RWPE1 (cell line): ENCODE measurements at regions not wholly inside any gene's neighbourhood (a gene's known extent, or its start where the extent isn't known, plus 50 kb on each side); places are given as distances from the start of the nearest gene placed in this dataset.
A peak's percentile ranks its signal among the peaks of the same experiment; 100 is the strongest.

Experiments
- CTCF ChIA-PET: fragments of 350-600 bp; sonication (Branson Sonifier 250); formaldehyde crosslinking; extraction: SDS; loops from one replicate; lab custom pipeline; 2021; lab: Yijun Ruan, JAX
- POLR2A ChIA-PET: fragments of 400-600 bp; formaldehyde crosslinking; extraction: SDS; loops from one replicate; lab custom pipeline; 2020; ENCODE audit warnings: antibody characterized with exemption; ENCODE audit not compliant: low non-redundant PET; lab: Yijun Ruan, JAX
- DNase-seq: peaks from one replicate; pipeline ENCODE4 v3.0.0; 2012; ENCODE audit warnings: low spot score
- H3K27ac ChIP-seq: fragments of 450-650 bp; 2 replicates; pipeline ENCODE4 v1.5.1; 2017
- TF ChIP-seq, protein P1 (sequence below): fragments of 450-650 bp; conservative IDR thresholded peaks from 2 replicates; pipeline ENCODE4 v1.5.1; 2017; ENCODE audit warnings: low read depth, mild to moderate bottlenecking

DNA sequence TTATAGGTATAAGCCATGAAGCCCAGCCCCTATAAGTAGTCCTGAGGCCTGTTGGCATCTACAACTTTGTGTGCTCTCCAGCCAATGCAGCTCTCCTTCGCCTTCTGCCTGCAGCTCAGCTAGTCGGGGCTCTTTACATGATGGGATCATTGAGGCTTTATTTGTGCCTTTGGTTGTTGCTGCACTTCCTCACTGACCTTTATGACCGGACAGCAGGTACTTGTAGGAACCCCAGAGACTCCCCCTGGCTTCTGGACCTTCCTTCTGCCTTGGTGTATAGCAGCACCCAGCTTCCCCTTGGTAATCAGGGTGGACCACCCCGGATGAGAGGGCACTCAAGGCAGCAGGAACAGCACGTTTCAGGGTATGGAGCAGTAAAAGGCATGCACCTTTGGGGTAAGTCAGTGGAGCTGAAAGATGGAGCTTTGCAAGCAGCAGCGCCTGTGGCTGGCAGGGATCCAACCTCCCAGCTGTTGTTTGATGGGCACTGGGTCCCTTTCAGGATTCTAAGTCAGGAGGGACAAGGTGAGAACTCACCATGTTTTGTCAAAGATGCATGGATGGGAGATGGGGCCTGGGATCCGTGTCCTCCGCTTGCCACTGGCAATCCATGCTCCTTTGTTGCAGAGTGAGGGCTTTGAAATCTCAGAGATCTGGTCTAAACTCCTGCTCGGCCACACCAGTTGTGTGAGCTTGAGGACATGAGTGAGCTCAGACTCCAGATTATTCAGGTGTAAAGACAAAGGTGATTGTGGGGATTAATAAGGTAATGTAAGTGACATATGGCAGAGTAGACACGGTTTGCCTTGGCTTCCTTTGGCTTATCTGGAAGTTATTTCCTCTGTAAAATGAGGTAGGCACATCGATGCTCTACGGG is 65.1 kb upstream of the KLF13 start:
- no peak for DNase-seq
- ChIA-PET POLR2A (no interaction called here), CTCF (interaction anchor here (0.6 kb wide), 1 partner anchor 34 kb away, joined by 3 read pairs; no protein-coding TSS in a partner anchor)
- TF ChIP-seq, protein P1, sequence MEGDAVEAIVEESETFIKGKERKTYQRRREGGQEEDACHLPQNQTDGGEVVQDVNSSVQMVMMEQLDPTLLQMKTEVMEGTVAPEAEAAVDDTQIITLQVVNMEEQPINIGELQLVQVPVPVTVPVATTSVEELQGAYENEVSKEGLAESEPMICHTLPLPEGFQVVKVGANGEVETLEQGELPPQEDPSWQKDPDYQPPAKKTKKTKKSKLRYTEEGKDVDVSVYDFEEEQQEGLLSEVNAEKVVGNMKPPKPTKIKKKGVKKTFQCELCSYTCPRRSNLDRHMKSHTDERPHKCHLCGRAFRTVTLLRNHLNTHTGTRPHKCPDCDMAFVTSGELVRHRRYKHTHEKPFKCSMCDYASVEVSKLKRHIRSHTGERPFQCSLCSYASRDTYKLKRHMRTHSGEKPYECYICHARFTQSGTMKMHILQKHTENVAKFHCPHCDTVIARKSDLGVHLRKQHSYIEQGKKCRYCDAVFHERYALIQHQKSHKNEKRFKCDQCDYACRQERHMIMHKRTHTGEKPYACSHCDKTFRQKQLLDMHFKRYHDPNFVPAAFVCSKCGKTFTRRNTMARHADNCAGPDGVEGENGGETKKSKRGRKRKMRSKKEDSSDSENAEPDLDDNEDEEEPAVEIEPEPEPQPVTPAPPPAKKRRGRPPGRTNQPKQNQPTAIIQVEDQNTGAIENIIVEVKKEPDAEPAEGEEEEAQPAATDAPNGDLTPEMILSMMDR = no peak
- peak overlapping the region; percentile 11; the same call in 1 of the 2 replicates for H3K27ac ChIP-seq

DNA sequence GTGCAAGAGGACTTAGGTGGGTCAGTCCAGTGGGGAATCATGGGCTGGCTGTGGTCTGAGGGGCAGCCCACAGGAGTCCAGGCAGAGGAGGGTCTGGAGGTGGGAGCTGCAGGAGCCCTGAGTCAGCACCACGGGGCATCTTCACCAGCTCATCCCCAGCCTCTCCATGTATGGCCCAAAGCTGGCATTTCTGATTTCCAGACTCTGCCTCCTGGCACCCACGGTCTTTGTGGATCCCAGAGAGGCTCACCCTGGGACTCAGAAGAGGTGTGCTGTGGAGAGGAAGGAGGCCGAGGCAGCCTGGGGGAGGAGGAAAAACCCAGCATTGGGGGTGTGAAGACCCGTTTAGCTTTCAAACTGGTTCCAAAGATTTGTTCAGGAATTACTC is 64.5 kb upstream of the KLF13 start:
- peak overlapping the region; percentile 11; the same call in 1 of the 2 replicates for H3K27ac ChIP-seq
- CTCF ChIA-PET = interaction anchor here (0.6 kb wide), 1 partner anchor 33 kb away, joined by 3 read pairs; no protein-coding TSS in a partner anchor
- POLR2A ChIA-PET = interaction anchor here (0.5 kb wide), 1 partner anchor 39 kb away, joined by 6 read pairs; no protein-coding TSS in a partner anchor
- TF ChIP-seq, protein P1 = no peak
- no peak for DNase-seq

DNA sequence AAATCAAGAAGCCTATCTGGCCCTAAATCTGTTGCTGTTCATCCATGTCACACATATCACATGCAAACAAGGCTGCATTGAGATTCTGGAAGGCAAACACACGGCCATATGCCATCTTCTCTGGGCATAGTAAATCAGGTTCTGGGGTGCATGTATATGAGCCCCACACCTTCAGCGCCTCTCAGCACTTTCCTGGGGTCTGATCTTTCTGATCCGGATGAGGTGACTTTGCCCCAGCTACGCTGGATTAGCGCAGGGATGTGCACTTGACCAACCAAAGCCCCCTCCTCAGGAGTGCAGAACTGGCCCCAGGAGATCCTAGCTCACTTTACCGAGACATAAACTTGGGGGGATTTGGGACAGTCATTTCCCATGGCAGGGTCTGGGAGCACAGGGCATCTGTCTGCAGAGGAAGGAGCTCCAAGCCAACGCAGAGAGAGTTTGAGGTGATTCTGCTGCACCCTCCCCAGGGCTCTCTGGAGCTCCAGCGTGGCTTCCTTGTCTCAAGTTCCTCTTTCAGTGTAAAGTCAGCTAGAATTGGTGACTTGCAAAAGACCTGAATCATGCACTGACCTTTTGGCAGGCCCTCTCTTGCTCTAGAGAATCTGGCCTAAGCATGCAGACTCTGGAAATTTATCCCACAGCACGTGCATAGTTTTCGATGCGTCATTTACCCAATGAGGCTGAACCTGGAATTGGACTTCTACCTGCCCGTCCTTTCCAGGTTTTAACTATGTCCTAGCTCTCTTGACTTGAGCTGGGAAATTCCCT is 63.5 kb upstream of the KLF13 start:
- DNase-seq = peak; percentile 56
- TF ChIP-seq, protein P1 = no peak
- POLR2A ChIA-PET = interaction anchor here (0.8 kb wide), 1 partner anchor 48 kb away, joined by 4 read pairs; no protein-coding TSS in a partner anchor
- H3K27ac ChIP-seq = peak overlapping the region; percentile 86
- CTCF ChIA-PET = no interaction called here

DNA sequence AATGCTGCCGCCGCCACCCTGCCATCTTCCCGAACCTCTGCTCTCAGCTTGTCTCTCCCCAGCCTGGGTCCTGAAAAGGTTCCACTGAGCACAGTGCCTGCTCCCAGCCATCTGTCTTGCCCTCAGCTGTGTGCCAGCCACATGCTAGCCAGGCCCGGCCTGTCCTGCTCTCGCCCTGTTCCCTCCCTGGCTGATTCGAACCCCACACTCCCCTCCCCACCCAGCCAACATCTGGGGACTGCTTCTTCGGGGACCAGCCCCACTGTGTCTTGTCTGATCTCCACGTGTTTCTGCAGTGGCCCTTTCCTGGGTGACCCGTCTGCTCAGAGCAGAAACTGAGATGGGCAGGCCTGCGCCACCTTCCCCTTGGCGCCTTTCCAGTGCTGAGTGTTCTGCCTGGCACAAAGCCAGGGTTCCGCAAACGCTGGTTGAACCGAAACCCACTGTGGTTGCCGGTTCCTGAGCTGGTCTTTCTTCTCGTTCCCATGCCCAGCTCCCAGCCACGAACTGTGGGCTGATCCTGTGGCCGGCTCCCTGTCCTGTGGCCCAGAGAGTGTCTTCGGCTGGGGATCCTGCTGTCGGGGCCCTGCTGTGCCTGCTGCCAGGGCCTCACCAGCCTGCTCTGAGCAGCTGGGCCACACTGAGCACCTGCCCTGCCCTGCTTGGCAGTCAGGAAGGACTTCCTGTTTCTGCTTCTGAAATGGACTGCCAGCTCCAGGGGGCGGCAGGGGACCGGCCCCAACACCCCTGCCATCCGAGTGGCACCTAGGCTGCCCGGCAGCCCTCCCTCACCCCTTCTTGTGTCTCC is 62.7 kb upstream of the KLF13 start:
- ChIA-PET CTCF (interaction anchor here (0.6 kb wide), 1 partner anchor 49 kb away, joined by 3 read pairs; no protein-coding TSS in a partner anchor), POLR2A (no interaction called here)
- peak; percentile 38 for DNase-seq
- TF ChIP-seq, protein P1 = no peak
- H3K27ac ChIP-seq = peak overlapping the region; percentile 86

DNA sequence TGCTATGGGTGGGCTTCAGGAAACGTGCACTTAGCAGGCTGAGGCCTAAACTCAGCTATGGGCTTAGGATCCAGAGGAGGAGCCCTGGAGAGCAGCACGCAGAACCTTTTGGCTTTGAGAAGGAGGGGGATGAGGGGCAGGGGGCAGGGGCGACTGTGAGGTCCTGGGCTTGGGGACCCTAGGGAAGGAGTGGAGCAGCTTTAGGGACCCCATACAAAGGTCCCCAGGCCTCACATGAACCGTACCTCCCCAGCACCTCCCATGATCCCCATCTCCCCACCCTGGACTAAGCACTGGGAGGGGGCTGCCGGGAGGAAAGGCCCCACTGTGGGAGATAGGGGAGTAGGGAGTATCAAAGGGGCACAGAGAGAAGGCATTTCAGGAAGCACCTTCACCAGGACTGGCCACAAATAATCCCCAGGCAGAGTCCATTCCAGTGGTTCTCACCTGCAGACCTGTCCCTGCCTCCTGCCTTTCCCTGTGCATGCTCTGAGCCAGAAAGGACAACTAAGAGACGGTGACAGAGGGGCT is 62.0 kb upstream of the KLF13 start:
- no peak for DNase-seq
- CTCF ChIA-PET = interaction anchor here (0.6 kb wide), 1 partner anchor 50 kb away, joined by 3 read pairs; no protein-coding TSS in a partner anchor
- TF ChIP-seq, protein P1 = no peak
- peak overlapping the region; percentile 86 for H3K27ac ChIP-seq
- POLR2A ChIA-PET = no interaction called here
